ENCODE measurements at regions not wholly inside any gene's neighbourhood (a gene's known extent, or its start where the extent isn't known, plus 50 kb on each side); places are given as distances from the start of the nearest gene placed in this dataset.

- TF ChIP-seq, protein P1, sequence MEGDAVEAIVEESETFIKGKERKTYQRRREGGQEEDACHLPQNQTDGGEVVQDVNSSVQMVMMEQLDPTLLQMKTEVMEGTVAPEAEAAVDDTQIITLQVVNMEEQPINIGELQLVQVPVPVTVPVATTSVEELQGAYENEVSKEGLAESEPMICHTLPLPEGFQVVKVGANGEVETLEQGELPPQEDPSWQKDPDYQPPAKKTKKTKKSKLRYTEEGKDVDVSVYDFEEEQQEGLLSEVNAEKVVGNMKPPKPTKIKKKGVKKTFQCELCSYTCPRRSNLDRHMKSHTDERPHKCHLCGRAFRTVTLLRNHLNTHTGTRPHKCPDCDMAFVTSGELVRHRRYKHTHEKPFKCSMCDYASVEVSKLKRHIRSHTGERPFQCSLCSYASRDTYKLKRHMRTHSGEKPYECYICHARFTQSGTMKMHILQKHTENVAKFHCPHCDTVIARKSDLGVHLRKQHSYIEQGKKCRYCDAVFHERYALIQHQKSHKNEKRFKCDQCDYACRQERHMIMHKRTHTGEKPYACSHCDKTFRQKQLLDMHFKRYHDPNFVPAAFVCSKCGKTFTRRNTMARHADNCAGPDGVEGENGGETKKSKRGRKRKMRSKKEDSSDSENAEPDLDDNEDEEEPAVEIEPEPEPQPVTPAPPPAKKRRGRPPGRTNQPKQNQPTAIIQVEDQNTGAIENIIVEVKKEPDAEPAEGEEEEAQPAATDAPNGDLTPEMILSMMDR (conservative IDR thresholded peaks at IDR 0.05; ENCODE audit: low read depth, low read length): no peak
- no peaks in the 10 kb centered on the region for H3K4me1 ChIP-seq (ENCODE audit: low read depth, poor library complexity, severe bottlenecking)
- H3K4me3 ChIP-seq (IDR thresholded peaks at IDR 0.05; ENCODE audit: insufficient read depth, low read depth, low read length): no peak overlapping the region
- H3K27ac ChIP-seq: no peak overlapping the region
- no peaks in the 10 kb centered on the region for H4K20me1 ChIP-seq (ENCODE audit: insufficient read depth)
- no peaks in the 10 kb centered on the region for H3K36me3 ChIP-seq (ENCODE audit: insufficient read depth)
- H3K79me2 ChIP-seq (ENCODE audit: insufficient read depth, low read depth): no peaks in the 10 kb centered on the region
- no peak overlapping the region for H3K9ac ChIP-seq
- H3K27me3 ChIP-seq (ENCODE audit: insufficient read depth, low read depth): no peaks in the 10 kb centered on the region
- no peak overlapping the region for H2AFZ ChIP-seq (ENCODE audit: low read depth)
- no peak overlapping the region for H3K4me2 ChIP-seq
Measured at GRCh38 chr5:153390569-153390968, 99.9 kb upstream of the GRIA1 start.

- Histone ChIP-seq H3K4me2 (no peak overlapping the region), H3K4me3 (IDR thresholded peaks at IDR 0.05; ENCODE audit: insufficient read depth, low read depth, low read length) (no peak overlapping the region), H3K27ac (no peak overlapping the region), H3K9ac (no peak overlapping the region), H2AFZ (ENCODE audit: low read depth) (no peak overlapping the region), H3K27me3 (ENCODE audit: insufficient read depth, low read depth) (no peaks in the 10 kb centered on the region), H3K4me1 (ENCODE audit: low read depth, poor library complexity, severe bottlenecking) (no peaks in the 10 kb centered on the region), H4K20me1 (ENCODE audit: insufficient read depth) (no peaks in the 10 kb centered on the region), H3K79me2 (ENCODE audit: insufficient read depth, low read depth) (no peaks in the 10 kb centered on the region), H3K36me3 (ENCODE audit: insufficient read depth) (no peaks in the 10 kb centered on the region)
- TF ChIP-seq, protein P1 (conservative IDR thresholded peaks at IDR 0.05; ENCODE audit: low read depth, low read length): no peak
Measured at GRCh38 chr5:153399595-153399994, 90.9 kb upstream of the GRIA1 start.

DNA sequence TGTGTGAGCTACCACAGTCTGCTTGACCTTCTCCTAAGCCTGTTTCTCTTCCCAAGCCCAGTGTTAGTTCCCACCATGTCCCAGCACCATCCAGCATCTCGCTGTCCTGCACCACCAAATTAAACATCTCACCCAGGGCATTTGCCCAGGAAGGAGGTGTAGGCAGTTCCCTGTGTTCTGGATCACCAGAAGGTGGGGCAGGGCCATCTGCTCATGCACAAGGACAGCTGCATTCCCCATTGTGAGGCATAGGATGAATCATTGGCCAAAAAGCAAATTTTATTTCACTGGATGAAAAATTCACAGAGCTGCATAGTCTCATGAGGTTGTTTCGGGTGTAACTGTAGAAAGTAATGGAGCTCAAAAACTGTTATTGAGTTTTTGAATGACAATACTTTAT lies 89.5 kb upstream of the GRIA1 start:
- no peak overlapping the region for H3K4me3 ChIP-seq (IDR thresholded peaks at IDR 0.05; ENCODE audit: insufficient read depth, low read depth, low read length)
- no peaks in the 10 kb centered on the region for H3K36me3 ChIP-seq (ENCODE audit: insufficient read depth)
- H3K9ac ChIP-seq: no peak overlapping the region
- no peaks in the 10 kb centered on the region for H4K20me1 ChIP-seq (ENCODE audit: insufficient read depth)
- no peak overlapping the region for H3K4me2 ChIP-seq
- no peaks in the 10 kb centered on the region for H3K79me2 ChIP-seq (ENCODE audit: insufficient read depth, low read depth)
- no peak overlapping the region for H3K27ac ChIP-seq
- H3K4me1 ChIP-seq (ENCODE audit: low read depth, poor library complexity, severe bottlenecking): no peaks in the 10 kb centered on the region
- no peaks in the 10 kb centered on the region for H3K27me3 ChIP-seq (ENCODE audit: insufficient read depth, low read depth)
- TF ChIP-seq, protein P1 (conservative IDR thresholded peaks at IDR 0.05; ENCODE audit: low read depth, low read length): no peak
- no peak overlapping the region for H2AFZ ChIP-seq (ENCODE audit: low read depth)

- H3K36me3 ChIP-seq (ENCODE audit: insufficient read depth): no peaks in the 10 kb centered on the region
- no peak overlapping the region for H3K4me3 ChIP-seq (IDR thresholded peaks at IDR 0.05; ENCODE audit: insufficient read depth, low read depth, low read length)
- no peak overlapping the region for H3K27ac ChIP-seq
- no peak overlapping the region for H3K4me2 ChIP-seq
- H3K27me3 ChIP-seq (ENCODE audit: insufficient read depth, low read depth): no peaks in the 10 kb centered on the region
- H3K9ac ChIP-seq: no peak overlapping the region
- H2AFZ ChIP-seq (ENCODE audit: low read depth): no peak overlapping the region
- no peaks in the 10 kb centered on the region for H4K20me1 ChIP-seq (ENCODE audit: insufficient read depth)
- no peaks in the 10 kb centered on the region for H3K79me2 ChIP-seq (ENCODE audit: insufficient read depth, low read depth)
- TF ChIP-seq, protein P1 (conservative IDR thresholded peaks at IDR 0.05; ENCODE audit: low read depth, low read length): no peak
- H3K4me1 ChIP-seq (ENCODE audit: low read depth, poor library complexity, severe bottlenecking): no peaks in the 10 kb centered on the region
Measured at GRCh38 chr5:153402550-153402949, 87.9 kb upstream of the GRIA1 start.
